GM18858 (cell line): ENCODE measurements at regions not wholly inside any gene's neighbourhood (a gene's known extent, or its start where the extent isn't known, plus 50 kb on each side); places are given as distances from the start of the nearest gene placed in this dataset.

Source experiments
- ATAC-seq: cut with Tn5 transposase; IDR thresholded peaks from one replicate; pipeline ENCODE4 v1.9.1; 2021; ENCODE audit not compliant: unreplicated experiment

DNA sequence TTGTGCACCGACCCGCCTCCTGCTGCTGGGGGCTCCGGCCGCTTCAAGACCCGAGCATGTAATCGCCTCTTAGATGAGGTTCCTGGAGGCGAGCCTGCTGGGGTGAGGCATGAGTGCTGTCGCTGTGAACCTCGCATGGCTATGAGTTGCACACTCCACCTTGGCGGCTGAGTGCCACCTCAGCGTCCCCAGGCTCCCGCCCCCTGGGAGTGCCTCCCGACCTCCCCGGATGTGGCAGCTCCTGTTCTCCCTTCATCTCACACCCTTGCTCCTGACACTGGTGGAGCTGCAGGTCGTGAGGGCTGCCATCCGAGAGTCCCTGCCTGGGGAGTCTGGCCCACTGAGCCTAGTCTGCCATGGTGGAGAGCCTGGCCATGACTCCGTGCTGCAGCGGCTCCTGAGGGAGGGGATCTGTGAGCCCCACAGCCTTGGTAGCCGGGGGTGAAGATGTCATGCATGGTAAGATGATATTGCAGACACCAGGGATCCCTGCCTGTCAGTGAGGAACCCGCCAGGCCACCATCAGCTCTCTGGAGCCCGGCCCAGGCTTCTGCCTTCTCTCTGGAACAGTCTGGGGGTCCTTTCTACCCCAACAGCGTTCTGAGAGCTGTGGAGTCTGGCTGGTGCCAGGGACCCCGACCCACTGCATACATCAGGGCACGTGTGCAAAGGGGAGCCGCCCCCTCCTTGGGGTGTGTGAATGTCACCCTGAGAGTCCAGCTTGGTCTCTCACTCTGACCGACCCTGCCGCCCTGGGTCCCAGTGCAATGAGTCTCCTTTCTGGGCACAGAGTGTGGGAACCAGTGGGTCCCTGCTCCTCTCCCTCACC lies 61.6 kb upstream of the HS6ST1 start:
- ATAC-seq = no peak

- ATAC-seq = no peak
These were observed 62.6 kb upstream of the HS6ST1 start for GRCh38 chr2:128380961-128381938.

- ATAC-seq = no peak
These were observed 65.8 kb upstream of the HS6ST1 start for GRCh38 chr2:128384446-128384845.

- no peak for ATAC-seq
These were observed 66.3 kb upstream of the HS6ST1 start for GRCh38 chr2:128384956-128385355.

DNA sequence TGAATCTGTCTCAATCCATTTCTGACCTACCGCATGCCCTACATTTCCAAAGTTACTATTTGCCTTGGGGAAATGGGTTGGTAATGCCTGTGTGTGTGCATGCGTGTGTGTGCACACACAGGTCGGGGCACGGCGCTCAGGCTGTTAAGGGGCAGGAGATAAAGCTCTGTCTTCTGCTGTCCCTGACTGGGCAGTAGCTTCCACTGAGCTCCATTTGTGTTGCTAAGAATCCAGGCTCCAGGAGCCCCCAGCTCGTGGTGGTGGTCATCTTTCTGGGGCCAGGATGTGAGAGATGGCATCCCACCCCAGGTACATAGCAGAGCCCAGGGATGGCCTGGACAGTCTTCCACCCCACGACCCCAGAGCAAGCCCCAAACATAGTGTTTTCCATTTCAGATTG lies 66.7 kb upstream of the HS6ST1 start:
- no peak for ATAC-seq

DNA sequence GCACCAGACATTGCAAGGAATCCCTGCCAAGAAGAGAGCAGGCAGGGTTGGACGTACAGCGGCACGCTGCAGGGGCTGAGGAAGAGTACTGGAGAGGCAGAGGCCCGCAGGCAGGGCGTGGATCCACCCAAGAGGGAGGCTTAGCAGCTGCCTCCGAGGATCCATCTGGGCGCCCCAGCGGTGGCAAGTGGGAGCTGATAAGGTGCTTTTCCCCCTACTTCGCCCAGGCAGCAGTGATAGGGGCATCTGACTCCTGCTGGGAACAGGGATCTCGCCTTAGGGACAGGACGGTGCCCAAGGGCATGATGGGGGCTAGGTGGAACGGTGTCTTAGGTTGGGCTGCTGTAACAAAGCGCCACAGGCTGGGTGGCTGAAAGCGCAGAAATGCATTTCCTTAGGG lies 67.4 kb upstream of the HS6ST1 start:
- ATAC-seq = no peak

DNA sequence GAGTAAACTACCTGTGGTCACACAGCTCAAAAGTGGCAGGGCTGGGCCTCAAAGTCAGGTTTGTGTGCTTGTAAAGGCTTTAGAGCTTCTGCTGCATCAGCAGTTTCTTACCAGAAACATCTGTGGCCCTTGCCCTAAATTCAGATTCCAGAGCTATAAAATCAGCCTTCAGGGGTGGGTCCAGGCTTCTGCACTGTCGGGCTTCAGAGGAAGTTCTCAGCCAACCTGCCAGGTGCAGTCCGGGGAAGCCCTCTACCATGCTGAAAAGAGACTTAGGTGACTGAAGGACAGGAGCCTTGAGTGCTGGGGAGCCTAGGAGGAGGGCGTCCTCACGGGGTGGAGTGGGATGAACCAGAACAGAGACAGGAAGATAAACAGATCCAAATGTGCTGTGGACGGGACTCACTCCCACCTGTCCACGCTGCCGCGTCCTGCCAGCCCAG lies 69.9 kb upstream of the HS6ST1 start:
- no peak for ATAC-seq

- ATAC-seq = no peak
These were observed 70.9 kb upstream of the HS6ST1 start for GRCh38 chr2:128389388-128390086.

GRCh38 chr2:128390256-128390990 lies 71.8 kb upstream of the HS6ST1 start:
- no peak for ATAC-seq

DNA sequence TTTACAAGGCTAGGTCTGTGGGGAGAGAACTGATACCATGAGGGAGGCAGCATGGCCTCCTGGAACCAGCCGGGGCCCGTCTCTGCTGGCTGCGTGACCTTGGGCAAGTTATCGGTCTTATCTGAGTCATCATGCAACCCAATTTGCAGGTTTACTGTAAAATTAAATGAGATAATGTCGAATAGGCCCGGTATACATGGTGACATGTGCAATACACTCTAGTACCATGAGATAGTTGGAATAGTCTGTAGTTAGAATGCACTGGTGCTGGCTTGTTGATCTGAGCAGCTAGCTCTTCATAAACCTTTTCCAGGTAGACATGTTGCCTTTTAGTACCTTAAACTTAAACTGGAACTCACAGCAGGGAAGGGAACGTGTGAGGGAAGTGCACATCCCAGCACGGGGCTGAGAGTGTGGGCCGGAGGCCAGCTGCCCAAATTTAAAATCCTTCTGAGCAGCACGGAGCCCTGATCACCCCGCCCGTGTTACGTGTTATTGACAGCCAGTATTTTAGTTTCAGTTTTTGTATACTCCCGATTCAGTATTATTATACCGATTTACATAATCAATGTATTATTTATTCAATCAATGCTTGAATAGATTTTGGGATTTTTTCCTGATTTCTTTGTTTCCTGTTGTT lies 72.4 kb upstream of the HS6ST1 start:
- ATAC-seq = no peak

- ATAC-seq = no peak
These were observed 73.0 kb upstream of the HS6ST1 start for GRCh38 chr2:128391679-128392078.

- ATAC-seq = no peak
These were observed 73.5 kb upstream of the HS6ST1 start for GRCh38 chr2:128392207-128392606.

- ATAC-seq = no peak
These were observed 75.5 kb upstream of the HS6ST1 start for GRCh38 chr2:128394007-128394730.

DNA sequence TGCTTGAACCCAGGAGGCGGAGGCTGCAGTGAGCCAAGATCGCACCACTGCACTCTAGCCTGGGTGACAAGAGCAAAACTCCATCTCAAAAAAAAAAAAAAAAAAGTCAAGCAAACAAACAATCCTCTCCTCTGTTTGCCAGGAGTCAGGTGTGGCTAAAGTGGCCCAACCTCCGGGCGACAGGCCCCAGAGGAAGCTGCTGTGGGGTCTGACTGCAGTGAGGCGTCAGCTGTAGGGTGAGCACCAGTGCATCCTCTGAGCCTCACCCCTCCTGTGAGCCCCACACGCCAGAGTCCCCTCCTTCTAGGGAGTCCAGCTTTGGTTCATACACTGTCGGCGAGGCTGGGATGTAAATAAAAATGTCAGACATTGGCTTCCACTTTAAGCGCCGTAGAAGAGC lies 76.5 kb upstream of the HS6ST1 start:
- ATAC-seq = no peak

GRCh38 chr2:128395640-128396499 lies 77.2 kb upstream of the HS6ST1 start:
- ATAC-seq = no peak

DNA sequence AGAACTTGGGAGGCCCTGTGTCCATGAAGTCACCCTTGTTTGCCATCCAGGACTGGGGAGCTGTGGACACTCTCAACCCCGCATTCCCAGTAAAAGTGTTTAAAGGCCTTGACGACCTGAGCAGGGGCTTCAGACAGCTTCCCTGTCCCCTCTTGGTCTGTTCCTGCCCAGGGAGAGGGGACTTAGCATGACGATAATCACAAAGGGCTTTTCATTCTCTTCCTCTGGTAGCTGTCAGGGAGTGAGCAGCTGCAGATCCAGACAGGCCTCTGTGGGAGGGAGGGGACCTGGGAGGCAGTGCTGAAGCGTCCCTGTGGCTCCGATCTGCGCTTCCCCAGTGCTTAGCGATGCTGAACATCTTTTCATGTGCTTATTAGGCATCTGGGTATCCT lies 77.8 kb upstream of the HS6ST1 start:
- no peak for ATAC-seq

- no peak for ATAC-seq
These were observed 78.3 kb upstream of the HS6ST1 start for GRCh38 chr2:128396946-128397345.

DNA sequence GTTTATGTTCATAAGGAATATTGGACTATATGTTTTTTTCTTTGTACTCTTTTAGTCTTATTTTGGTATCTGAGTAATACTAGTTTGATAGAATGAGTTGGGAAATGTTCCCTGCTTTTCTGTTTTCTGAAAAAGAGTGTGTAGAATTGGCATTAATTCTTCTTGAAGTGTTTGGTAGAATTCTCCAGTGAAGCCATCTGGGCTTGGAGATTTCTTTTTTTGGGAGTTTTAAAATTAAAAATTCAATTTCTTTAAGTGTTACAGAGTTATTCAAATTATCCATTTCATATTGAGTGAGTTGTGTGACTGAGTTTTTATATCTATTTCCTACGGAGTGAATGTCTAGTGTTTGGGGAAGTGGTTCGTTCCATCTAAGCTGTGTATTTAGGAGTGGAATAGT lies 80.6 kb upstream of the HS6ST1 start:
- no peak for ATAC-seq
